Suppressor macrophage treated with lipopolysaccharide for 4 hours (primary cell): ENCODE measurements at regions not wholly inside any gene's neighbourhood (a gene's known extent, or its start where the extent isn't known, plus 50 kb on each side); places are given as distances from the start of the nearest gene placed in this dataset.

ENCODE experiments used
- DNase-seq: peaks from one replicate; pipeline ENCODE4 v3.0.0-alpha.2; 2020

GRCh38 chr9:84393266-84393950 lies 52.9 kb upstream of the SLC28A3 start:
- DNase-seq, result no peak

- DNase-seq, result peak; percentile 41
Observed at GRCh38 chr9:84394036-84394435, 53.5 kb upstream of the SLC28A3 start.

GRCh38 chr9:84397151-84397728 lies 56.7 kb upstream of the SLC28A3 start:
- peak; percentile 76 for DNase-seq

- no peak for DNase-seq
Observed at GRCh38 chr9:84397822-84398221, 57.3 kb upstream of the SLC28A3 start.

GRCh38 chr9:84402517-84402916 lies 62.0 kb upstream of the SLC28A3 start:
- no peak for DNase-seq

- no peak for DNase-seq
Observed at GRCh38 chr9:84403288-84403687, 62.7 kb upstream of the SLC28A3 start.

- no peak for DNase-seq
Observed at GRCh38 chr9:84404095-84404686, 63.6 kb upstream of the SLC28A3 start.

- no peak for DNase-seq
Observed at GRCh38 chr9:84405667-84406066, 65.1 kb upstream of the SLC28A3 start.

GRCh38 chr9:84408416-84408815 lies 67.9 kb upstream of the SLC28A3 start:
- no peak for DNase-seq

- DNase-seq, result no peak
Observed at GRCh38 chr9:84411683-84412267, 71.2 kb upstream of the SLC28A3 start.

- DNase-seq, result no peak
Observed at GRCh38 chr9:84412654-84413053, 72.1 kb upstream of the SLC28A3 start.

GRCh38 chr9:84413301-84413700 lies 72.7 kb upstream of the SLC28A3 start:
- no peak for DNase-seq

GRCh38 chr9:84419031-84419602 lies 78.6 kb upstream of the SLC28A3 start:
- DNase-seq, result peak; percentile 7

GRCh38 chr9:84424931-84425330 lies 84.4 kb upstream of the SLC28A3 start:
- no peak for DNase-seq

- DNase-seq, result no peak
Observed at GRCh38 chr9:84432746-84433145, 92.2 kb upstream of the SLC28A3 start.

GRCh38 chr9:84435902-84436301 lies 95.3 kb upstream of the SLC28A3 start:
- DNase-seq, result no peak

- no peak for DNase-seq
Observed at GRCh38 chr9:84436386-84437109, 96.0 kb upstream of the SLC28A3 start.

GRCh38 chr9:84438391-84438790 lies 97.8 kb upstream of the SLC28A3 start:
- DNase-seq, result peak; percentile 2

- DNase-seq, result no peak
Observed at GRCh38 chr9:84439250-84439649, 98.7 kb upstream of the SLC28A3 start.

GRCh38 chr9:84442712-84443111 lies 102.2 kb upstream of the SLC28A3 start:
- DNase-seq, result no peak

- DNase-seq, result no peak
Observed at GRCh38 chr9:84445737-84446136, 105.2 kb upstream of the SLC28A3 start.

GRCh38 chr9:84447305-84447704 lies 106.7 kb upstream of the SLC28A3 start:
- DNase-seq, result no peak

- peak; percentile 3 for DNase-seq
Observed at GRCh38 chr9:84450029-84450428, 109.5 kb upstream of the SLC28A3 start.
